Neural cell (in vitro differentiated cells): ENCODE measurements at regions not wholly inside any gene's neighbourhood (a gene's known extent, or its start where the extent isn't known, plus 50 kb on each side); places are given as distances from the start of the nearest gene placed in this dataset.

Experiments used
- H2AFZ ChIP-seq: fragments of 200-600, 300-800 bp; sonication (generic), shearing (Covaris generic); 2 replicates; pipeline ENCODE4 v1.6.0; 2014; ENCODE audit warnings: low read depth, mild to moderate bottlenecking, antibody characterized with exemption, low read length, moderate library complexity
- H3F3A ChIP-seq: fragments of 200-600 bp; shearing (Covaris generic); 2 replicates; pipeline ENCODE4 v1.6.1; 2016; ENCODE audit warnings: mild to moderate bottlenecking, moderate library complexity, mixed read lengths, antibody characterized with exemption, low read length; ENCODE audit not compliant: insufficient read depth, poor library complexity, severe bottlenecking
- H3K27ac ChIP-seq: fragments of 200-600, 300-800 bp; sonication (generic), shearing (Covaris generic); 2 replicates; pipeline ENCODE4 v1.5.1; 2014; ENCODE audit warnings: mild to moderate bottlenecking, low read length, moderate library complexity
- H3K27me3 ChIP-seq: fragments of 300-800, 200-600 bp; sonication (generic), shearing (Covaris generic); 2 replicates; pipeline ENCODE4 v1.6.0; 2014; ENCODE audit warnings: mild to moderate bottlenecking, low read depth, low read length, moderate library complexity; ENCODE audit not compliant: insufficient read depth
- H3K36me3 ChIP-seq: fragments of 300-800, 200-600 bp; sonication (generic), shearing (Covaris generic); 2 replicates; pipeline ENCODE4 v1.5.1; 2014; ENCODE audit warnings: mild to moderate bottlenecking, antibody characterized with exemption, low read length, moderate library complexity; ENCODE audit not compliant: insufficient read depth
- H3K4me2 ChIP-seq: fragments of 300-800, 200-600 bp; sonication (generic), shearing (Covaris generic); 2 replicates; pipeline ENCODE4 v1.6.0; 2014; ENCODE audit warnings: mild to moderate bottlenecking, low read length
- H3K4me3 ChIP-seq: fragments of 300-800, 200-600 bp; sonication (generic), shearing (Covaris generic); 2 replicates; pipeline ENCODE4 v1.5.1; 2014; ENCODE audit warnings: mild to moderate bottlenecking, low read length, moderate library complexity
- H3K79me2 ChIP-seq: fragments of 200-600 bp; shearing (Covaris generic); replicated peaks from 2 replicates; pipeline ENCODE4 v1.6.0; 2014; ENCODE audit warnings: mild to moderate bottlenecking, low read length, moderate library complexity; ENCODE audit not compliant: insufficient read depth
- H3K9ac ChIP-seq: fragments of 300-800, 200-600 bp; sonication (generic), shearing (Covaris generic); 2 replicates; pipeline ENCODE4 v1.6.1; 2016; ENCODE audit warnings: mild to moderate bottlenecking, low read length, mixed read lengths
- H3K9me2 ChIP-seq: fragments of 200-600 bp; shearing (Covaris generic); 2 replicates; pipeline ENCODE4 v1.6.1; 2016; ENCODE audit warnings: mild to moderate bottlenecking, low read length, mixed read lengths; ENCODE audit not compliant: insufficient read depth
- H3K9me3 ChIP-seq: fragments of 200-600, 300-800 bp; sonication (generic), shearing (Covaris generic); 2 replicates; pipeline ENCODE4 v1.6.1; 2016; ENCODE audit warnings: mild to moderate bottlenecking, mixed run types, low read length, moderate library complexity, mixed read lengths
- H4K20me1 ChIP-seq: fragments of 200-600 bp; shearing (Covaris generic); 2 replicates; pipeline ENCODE4 v1.6.1; 2016; ENCODE audit warnings: mild to moderate bottlenecking, mixed run types; ENCODE audit not compliant: insufficient read depth
- EP300 ChIP-seq: fragments of 450-650 bp; conservative IDR thresholded peaks from 2 replicates; pipeline ENCODE4 v1.6.1; 2014; ENCODE audit warnings: antibody characterized with exemption, mild to moderate bottlenecking, moderate library complexity; ENCODE audit not compliant: poor library complexity, severe bottlenecking
- EZH2 ChIP-seq: fragments of 200-600, 300-800 bp; shearing (Covaris generic), sonication (generic); IDR thresholded peaks from 2 replicates; pipeline ENCODE4 v1.6.1; 2014; ENCODE audit warnings: antibody characterized with exemption, low read length, borderline replicate concordance, mild to moderate bottlenecking; ENCODE audit not compliant: insufficient read depth, poor library complexity, severe bottlenecking
- MXI1 ChIP-seq: fragments of 450-650 bp; conservative IDR thresholded peaks from 2 replicates; pipeline ENCODE4 v1.6.1; 2014; ENCODE audit warnings: antibody characterized with exemption, mild to moderate bottlenecking; ENCODE audit not compliant: poor library complexity, severe bottlenecking
- POLR2AphosphoS5 ChIP-seq: IDR thresholded peaks from 2 replicates; pipeline ENCODE4 v1.6.1; 2012
- RAD21 ChIP-seq: fragments of 450-650 bp; conservative IDR thresholded peaks from 2 replicates; pipeline ENCODE4 v1.6.1; 2014; ENCODE audit warnings: antibody characterized with exemption, mild to moderate bottlenecking, moderate library complexity
- REST ChIP-seq: IDR thresholded peaks from 2 replicates; pipeline ENCODE4 v1.6.1; 2012; ENCODE audit warnings: borderline replicate concordance
- SMC3 ChIP-seq: fragments of 450-650 bp; conservative IDR thresholded peaks from 2 replicates; pipeline ENCODE4 v1.6.1; 2014; ENCODE audit warnings: antibody characterized with exemption, mild to moderate bottlenecking, moderate library complexity; ENCODE audit not compliant: poor library complexity
- TAF1 ChIP-seq: IDR thresholded peaks from 2 replicates; pipeline ENCODE4 v1.6.1; 2012; ENCODE audit warnings: low read depth
- TF ChIP-seq, protein P1 (sequence below): fragments of 450-650 bp; IDR thresholded peaks from 2 replicates; pipeline ENCODE4 v1.5.1; 2014; ENCODE audit warnings: antibody characterized with exemption, mild to moderate bottlenecking, moderate library complexity; ENCODE audit not compliant: poor library complexity, severe bottlenecking

- no peak for TF ChIP-seq TAF1
Observed at GRCh38 chrX:109872021-109872732, 130.7 kb upstream of the TMEM164 start (continued).

GRCh38 chrX:109873574-109873973, 129.3 kb upstream of the TMEM164 start:
- H3K27ac ChIP-seq = no peak overlapping the region
- no peak for TF ChIP-seq RAD21
- no peak for TF ChIP-seq SMC3
- no peaks in the 10 kb centered on the region for H3K36me3 ChIP-seq
- no peak overlapping the region for H3K4me3 ChIP-seq
- H4K20me1 ChIP-seq = no peaks in the 10 kb centered on the region
- no peaks in the 10 kb centered on the region for H3K9me3 ChIP-seq
- H3K27me3 ChIP-seq = no peaks in the 10 kb centered on the region
- no peak overlapping the region for H3K4me2 ChIP-seq
- H3K9ac ChIP-seq = no peak overlapping the region
- no peaks in the 10 kb centered on the region for H3K9me2 ChIP-seq
- no peak overlapping the region for H2AFZ ChIP-seq
- no peaks in the 10 kb centered on the region for H3K79me2 ChIP-seq
- no peaks in the 10 kb centered on the region for H3F3A ChIP-seq

DNA sequence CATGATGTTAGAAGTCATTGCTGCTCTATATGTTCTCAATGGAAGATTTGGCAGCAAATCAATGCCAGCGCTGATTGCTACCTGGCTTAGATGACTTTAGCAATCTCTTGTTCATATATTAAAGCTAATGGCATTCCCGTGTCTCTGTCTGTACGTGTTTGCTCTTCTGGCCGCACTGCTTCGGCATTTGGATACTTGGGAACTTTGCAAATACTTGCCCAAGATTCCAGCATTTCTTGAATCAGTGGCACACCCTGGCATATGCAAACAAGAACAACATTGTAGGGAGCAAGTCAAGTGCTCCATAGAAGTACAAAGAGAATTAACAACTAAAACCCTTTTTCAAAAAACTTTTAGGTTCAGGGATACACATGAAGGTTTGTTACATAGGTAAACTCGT, 128.9 kb upstream of the TMEM164 start:
- no peak overlapping the region for H3K4me2 ChIP-seq
- no peak overlapping the region for H3K27ac ChIP-seq
- no peak overlapping the region for H2AFZ ChIP-seq
- H3K9me3 ChIP-seq = no peaks in the 10 kb centered on the region
- no peaks in the 10 kb centered on the region for H3F3A ChIP-seq
- no peak overlapping the region for H3K9ac ChIP-seq
- H3K27me3 ChIP-seq = no peaks in the 10 kb centered on the region
- no peaks in the 10 kb centered on the region for H4K20me1 ChIP-seq
- H3K36me3 ChIP-seq = no peaks in the 10 kb centered on the region
- H3K79me2 ChIP-seq = no peaks in the 10 kb centered on the region
- H3K9me2 ChIP-seq = no peaks in the 10 kb centered on the region
- H3K4me3 ChIP-seq = no peak overlapping the region
- TF ChIP-seq TAF1 (no peak), EZH2 (no peak), RAD21 (no peak), POLR2AphosphoS5 (no peak), MXI1 (no peak), REST (no peak), SMC3 (no peak), EP300 (no peak)
- TF ChIP-seq, protein P1, sequence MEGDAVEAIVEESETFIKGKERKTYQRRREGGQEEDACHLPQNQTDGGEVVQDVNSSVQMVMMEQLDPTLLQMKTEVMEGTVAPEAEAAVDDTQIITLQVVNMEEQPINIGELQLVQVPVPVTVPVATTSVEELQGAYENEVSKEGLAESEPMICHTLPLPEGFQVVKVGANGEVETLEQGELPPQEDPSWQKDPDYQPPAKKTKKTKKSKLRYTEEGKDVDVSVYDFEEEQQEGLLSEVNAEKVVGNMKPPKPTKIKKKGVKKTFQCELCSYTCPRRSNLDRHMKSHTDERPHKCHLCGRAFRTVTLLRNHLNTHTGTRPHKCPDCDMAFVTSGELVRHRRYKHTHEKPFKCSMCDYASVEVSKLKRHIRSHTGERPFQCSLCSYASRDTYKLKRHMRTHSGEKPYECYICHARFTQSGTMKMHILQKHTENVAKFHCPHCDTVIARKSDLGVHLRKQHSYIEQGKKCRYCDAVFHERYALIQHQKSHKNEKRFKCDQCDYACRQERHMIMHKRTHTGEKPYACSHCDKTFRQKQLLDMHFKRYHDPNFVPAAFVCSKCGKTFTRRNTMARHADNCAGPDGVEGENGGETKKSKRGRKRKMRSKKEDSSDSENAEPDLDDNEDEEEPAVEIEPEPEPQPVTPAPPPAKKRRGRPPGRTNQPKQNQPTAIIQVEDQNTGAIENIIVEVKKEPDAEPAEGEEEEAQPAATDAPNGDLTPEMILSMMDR = no peak
